Astrocyte (in vitro differentiated cells and primary cell): ENCODE measurements at regions not wholly inside any gene's neighbourhood (a gene's known extent, or its start where the extent isn't known, plus 50 kb on each side); places are given as distances from the start of the nearest gene placed in this dataset.

Experiments
- EZH2 ChIP-seq: IDR thresholded peaks from 2 replicates; pipeline ENCODE4 v1.6.1; 2012; ENCODE audit warnings: mild to moderate bottlenecking, low read length, inconsistent platforms; ENCODE audit not compliant: insufficient read depth
- TF ChIP-seq, protein P1 (sequence below): IDR thresholded peaks from 2 replicates; pipeline ENCODE4 v1.5.1; 2011; ENCODE audit warnings: low read depth, mild to moderate bottlenecking, inconsistent platforms, low read length, moderate library complexity; ENCODE audit not compliant: insufficient read depth

DNA sequence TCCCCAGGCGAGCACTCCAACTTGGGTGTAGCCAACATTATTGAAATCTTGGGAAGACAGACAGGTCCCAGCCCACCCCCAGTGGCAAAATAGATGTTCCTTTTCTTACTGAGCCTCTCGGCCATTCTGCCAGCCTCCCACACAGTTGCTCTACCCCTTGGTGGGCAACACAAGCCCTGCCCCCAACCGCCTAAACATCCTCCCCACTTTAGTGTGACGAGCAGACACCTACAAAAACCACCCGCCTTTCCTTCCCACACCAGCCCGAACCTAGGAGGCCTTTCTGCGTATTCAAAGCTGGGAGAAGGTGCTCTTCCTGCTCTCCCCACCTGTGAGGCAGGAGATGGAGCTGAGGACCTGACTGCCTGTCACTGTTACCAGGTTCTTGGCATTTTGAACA is 58.6 kb upstream of the CAB39 start:
- TF ChIP-seq, protein P1, sequence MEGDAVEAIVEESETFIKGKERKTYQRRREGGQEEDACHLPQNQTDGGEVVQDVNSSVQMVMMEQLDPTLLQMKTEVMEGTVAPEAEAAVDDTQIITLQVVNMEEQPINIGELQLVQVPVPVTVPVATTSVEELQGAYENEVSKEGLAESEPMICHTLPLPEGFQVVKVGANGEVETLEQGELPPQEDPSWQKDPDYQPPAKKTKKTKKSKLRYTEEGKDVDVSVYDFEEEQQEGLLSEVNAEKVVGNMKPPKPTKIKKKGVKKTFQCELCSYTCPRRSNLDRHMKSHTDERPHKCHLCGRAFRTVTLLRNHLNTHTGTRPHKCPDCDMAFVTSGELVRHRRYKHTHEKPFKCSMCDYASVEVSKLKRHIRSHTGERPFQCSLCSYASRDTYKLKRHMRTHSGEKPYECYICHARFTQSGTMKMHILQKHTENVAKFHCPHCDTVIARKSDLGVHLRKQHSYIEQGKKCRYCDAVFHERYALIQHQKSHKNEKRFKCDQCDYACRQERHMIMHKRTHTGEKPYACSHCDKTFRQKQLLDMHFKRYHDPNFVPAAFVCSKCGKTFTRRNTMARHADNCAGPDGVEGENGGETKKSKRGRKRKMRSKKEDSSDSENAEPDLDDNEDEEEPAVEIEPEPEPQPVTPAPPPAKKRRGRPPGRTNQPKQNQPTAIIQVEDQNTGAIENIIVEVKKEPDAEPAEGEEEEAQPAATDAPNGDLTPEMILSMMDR, result no peak
- no peak for TF ChIP-seq EZH2
